ENCODE measurements at regions not wholly inside any gene's neighbourhood (a gene's known extent, or its start where the extent isn't known, plus 50 kb on each side); places are given as distances from the start of the nearest gene placed in this dataset.

- no peak overlapping the region for H3K4me3 ChIP-seq (ENCODE audit: low read depth, low read length)
Measured at GRCh38 chr15:60121845-60122244, 117.7 kb downstream of the FOXB1 start.

GRCh38 chr15:60122691-60123090 lies 118.6 kb downstream of the FOXB1 start:
- TF ChIP-seq CTCF (IDR thresholded peaks at IDR 0.05; ENCODE audit: insufficient read depth, low read depth, low read length, missing control alignments): no peak
- no peak for DNase-seq (ENCODE audit: low read depth)
- no peak overlapping the region for H3K4me3 ChIP-seq (ENCODE audit: low read depth, low read length)

More at GRCh38 chr15:60121845-60122244, 117.7 kb downstream of the FOXB1 start:
- DNase-seq (ENCODE audit: low read depth): peak; percentile 78
- TF ChIP-seq CTCF (IDR thresholded peaks at IDR 0.05; ENCODE audit: insufficient read depth, low read depth, low read length, missing control alignments): no peak

GRCh38 chr15:60124460-60125070 lies 120.5 kb downstream of the FOXB1 start:
- TF ChIP-seq CTCF (IDR thresholded peaks at IDR 0.05; ENCODE audit: insufficient read depth, low read depth, low read length, missing control alignments): no peak
- peak; percentile 33 for DNase-seq (ENCODE audit: low read depth)
- H3K4me3 ChIP-seq (ENCODE audit: low read depth, low read length): no peak overlapping the region

- no peak for DNase-seq (ENCODE audit: low read depth)
- H3K4me3 ChIP-seq (ENCODE audit: low read depth, low read length): no peak overlapping the region
- TF ChIP-seq CTCF (IDR thresholded peaks at IDR 0.05; ENCODE audit: insufficient read depth, low read depth, low read length, missing control alignments): no peak
Measured at GRCh38 chr15:60125334-60125733, 121.2 kb downstream of the FOXB1 start.

- TF ChIP-seq CTCF (IDR thresholded peaks at IDR 0.05; ENCODE audit: insufficient read depth, low read depth, low read length, missing control alignments): no peak
- no peak for DNase-seq (ENCODE audit: low read depth)
- H3K4me3 ChIP-seq (ENCODE audit: low read depth, low read length): no peak overlapping the region
Measured at GRCh38 chr15:60126200-60126599, 122.1 kb downstream of the FOXB1 start.

- TF ChIP-seq CTCF (IDR thresholded peaks at IDR 0.05; ENCODE audit: insufficient read depth, low read depth, low read length, missing control alignments): no peak
- H3K4me3 ChIP-seq (ENCODE audit: low read depth, low read length): no peak overlapping the region
- DNase-seq (ENCODE audit: low read depth): no peak
Measured at GRCh38 chr15:60126661-60127060, 122.5 kb downstream of the FOXB1 start.

- no peak for DNase-seq (ENCODE audit: low read depth)
- TF ChIP-seq CTCF (IDR thresholded peaks at IDR 0.05; ENCODE audit: insufficient read depth, low read depth, low read length, missing control alignments): no peak
- H3K4me3 ChIP-seq (ENCODE audit: low read depth, low read length): peak overlapping the region; percentile 60
Measured at GRCh38 chr15:60128000-60128376, 123.9 kb downstream of the FOXB1 start.
